GM19238 (cell line): ENCODE measurements at regions not wholly inside any gene's neighbourhood (a gene's known extent, or its start where the extent isn't known, plus 50 kb on each side); places are given as distances from the start of the nearest gene placed in this dataset.

ENCODE experiments used
- DNase-seq: peaks from one replicate; pipeline ENCODE4 v3.0.0; 2011; ENCODE audit warnings: low spot score; ENCODE audit not compliant: insufficient read length

- DNase-seq, result no peak
These were observed 532.4 kb upstream of the NBEA start for GRCh38 chr13:34409496-34410182.

- no peak for DNase-seq
These were observed 531.4 kb upstream of the NBEA start for GRCh38 chr13:34410678-34411077.

DNA sequence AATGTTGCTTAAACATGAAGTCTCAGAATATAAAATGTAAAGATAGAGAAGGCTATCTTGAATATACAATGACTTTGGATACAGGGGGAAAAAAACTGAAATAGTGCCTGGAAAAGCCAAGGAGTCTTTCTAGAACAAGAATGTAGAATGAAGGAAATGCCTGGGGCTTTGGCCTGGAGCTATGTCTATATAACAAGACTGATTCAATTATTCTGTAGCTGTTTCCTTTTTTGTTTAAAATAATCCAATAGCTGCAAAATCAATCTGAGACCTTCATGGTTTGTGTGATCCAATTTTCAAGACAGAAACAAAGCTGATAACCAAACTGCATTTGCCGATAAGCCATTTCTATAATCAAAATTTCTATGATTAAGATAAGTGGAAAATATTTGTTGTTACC lies 530.9 kb upstream of the NBEA start:
- no peak for DNase-seq

GRCh38 chr13:34411894-34412293 lies 530.2 kb upstream of the NBEA start:
- DNase-seq, result no peak

GRCh38 chr13:34412295-34412694 lies 529.8 kb upstream of the NBEA start:
- DNase-seq, result no peak

DNA sequence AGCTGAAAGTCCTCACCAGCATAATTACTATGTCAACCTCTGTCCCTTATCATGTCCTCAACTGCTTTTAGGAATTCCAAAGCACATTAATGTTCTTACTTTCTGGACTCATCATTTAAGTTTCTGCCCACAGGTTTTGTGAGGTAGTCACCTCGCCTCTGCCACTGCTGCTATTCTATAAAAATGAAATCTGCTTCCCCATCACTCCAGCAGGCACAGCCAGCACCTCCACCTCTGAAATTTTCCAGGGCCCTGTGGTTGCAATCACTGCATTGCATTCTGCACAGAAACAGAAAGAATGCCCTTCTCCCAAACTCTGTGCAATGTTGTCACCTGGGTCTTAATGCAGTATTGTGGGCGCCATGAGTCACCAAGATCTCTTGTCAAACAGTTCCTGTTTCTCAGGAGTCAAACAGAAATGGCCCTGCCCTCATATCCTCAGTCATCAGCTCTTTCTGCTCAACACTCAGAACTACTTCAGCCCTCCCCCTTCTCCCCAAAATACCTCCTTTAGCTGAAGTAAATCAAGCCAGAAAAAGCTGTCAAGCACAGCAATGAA lies 529.2 kb upstream of the NBEA start:
- no peak for DNase-seq

- no peak for DNase-seq
These were observed 528.4 kb upstream of the NBEA start for GRCh38 chr13:34413538-34414210.

- DNase-seq, result no peak
These were observed 527.5 kb upstream of the NBEA start for GRCh38 chr13:34414616-34415015.

GRCh38 chr13:34416971-34417380 lies 525.1 kb upstream of the NBEA start:
- DNase-seq, result no peak

GRCh38 chr13:34417896-34418295 lies 524.2 kb upstream of the NBEA start:
- DNase-seq, result no peak

GRCh38 chr13:34419025-34419424 lies 523.0 kb upstream of the NBEA start:
- DNase-seq, result no peak

GRCh38 chr13:34419755-34420154 lies 522.3 kb upstream of the NBEA start:
- DNase-seq, result no peak

DNA sequence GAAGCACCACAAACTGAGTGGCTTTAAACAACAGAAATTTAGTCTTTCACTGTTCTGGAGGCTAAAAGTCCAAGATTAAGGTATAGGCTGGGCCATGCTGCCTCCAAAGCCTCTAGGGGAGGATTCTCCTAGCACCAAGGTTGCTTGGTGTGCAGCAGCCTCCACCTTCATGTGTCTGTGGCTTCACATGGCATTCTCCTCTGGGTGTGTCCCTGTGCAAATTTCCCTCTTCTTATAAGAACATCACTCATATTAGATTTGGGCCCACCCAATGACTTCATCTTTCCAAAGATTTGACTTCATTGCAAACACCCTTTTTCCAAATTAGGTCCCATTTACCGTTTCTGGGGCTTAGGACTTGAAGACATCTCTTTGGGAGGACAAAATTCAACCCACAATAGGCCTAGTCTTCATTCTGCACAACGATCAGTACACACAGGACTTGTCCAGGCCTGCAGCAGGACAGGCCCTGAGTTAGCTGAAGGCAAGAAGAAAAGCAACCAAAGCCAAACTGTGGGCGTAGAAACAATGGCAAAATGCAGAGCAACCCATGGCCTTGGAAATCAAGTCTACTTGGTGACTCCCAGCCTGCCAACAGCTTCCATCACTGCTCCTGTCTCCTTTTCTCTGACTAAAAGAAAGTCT lies 521.2 kb upstream of the NBEA start:
- no peak for DNase-seq

GRCh38 chr13:34421347-34421719 lies 520.7 kb upstream of the NBEA start:
- DNase-seq, result no peak

DNA sequence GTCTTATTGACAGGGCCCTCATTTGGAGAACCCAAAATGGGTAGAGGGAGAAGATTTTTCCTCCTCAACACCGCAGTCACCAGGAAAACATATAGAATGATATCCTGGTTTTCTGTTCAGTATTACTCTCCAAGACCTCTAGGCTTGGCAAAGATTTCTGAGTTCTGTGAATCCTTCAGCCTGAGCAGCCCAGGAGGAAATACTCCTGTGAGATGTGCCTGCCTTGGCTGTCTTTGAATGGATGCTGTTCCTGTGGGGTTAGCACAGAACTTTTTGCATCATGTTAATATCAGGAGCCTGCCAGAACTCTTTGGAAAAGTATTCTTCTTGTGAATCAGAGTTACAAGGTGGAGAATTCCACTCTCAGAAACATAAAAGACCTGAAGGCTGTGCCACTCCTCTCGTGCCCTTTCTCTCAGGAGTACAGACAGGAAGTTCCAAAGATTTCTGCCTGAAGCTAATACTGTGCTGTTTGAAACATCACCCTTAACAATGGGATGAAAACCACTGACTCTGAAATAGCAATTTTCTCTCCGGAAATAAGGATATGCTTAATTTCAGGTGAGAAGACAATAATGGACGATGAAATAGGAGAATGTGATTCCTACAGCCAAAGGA lies 520.1 kb upstream of the NBEA start:
- no peak for DNase-seq

- DNase-seq, result no peak
These were observed 519.1 kb upstream of the NBEA start for GRCh38 chr13:34422956-34423355.

DNA sequence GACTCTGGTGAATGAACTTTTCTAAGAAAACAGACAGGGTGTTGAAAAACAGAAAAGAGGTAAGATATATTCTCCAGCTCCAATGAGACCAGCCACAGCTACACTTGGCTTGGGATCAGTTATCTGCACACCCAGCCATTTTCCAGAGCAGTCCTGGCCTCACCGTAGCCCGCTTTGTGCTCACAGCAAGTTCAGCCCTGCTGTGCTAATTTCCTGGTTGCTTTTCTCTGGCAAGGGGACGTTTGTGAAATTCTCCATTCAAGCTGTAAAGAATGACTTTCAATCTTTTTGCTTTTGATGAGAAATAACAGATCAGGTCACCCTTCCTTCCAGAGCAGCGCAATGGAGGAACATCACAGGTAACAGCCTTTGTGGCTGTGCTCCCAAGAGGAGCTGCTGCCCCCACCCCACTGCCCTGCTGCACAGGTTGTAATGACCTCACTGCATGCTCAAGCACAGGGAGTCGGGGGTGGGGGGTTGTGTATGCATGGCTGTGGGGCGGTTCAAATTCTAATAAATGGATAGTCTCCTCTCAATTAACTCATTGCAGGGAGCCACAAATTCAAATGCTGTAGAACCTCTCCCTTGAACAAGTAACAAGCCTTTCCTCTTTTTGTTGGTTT lies 516.6 kb upstream of the NBEA start:
- no peak for DNase-seq

GRCh38 chr13:34428911-34429310 lies 513.2 kb upstream of the NBEA start:
- DNase-seq, result no peak

- DNase-seq, result no peak
These were observed 511.8 kb upstream of the NBEA start for GRCh38 chr13:34430294-34430693.

GRCh38 chr13:34431827-34432581 lies 510.1 kb upstream of the NBEA start:
- DNase-seq, result no peak

- no peak for DNase-seq
These were observed 506.7 kb upstream of the NBEA start for GRCh38 chr13:34435338-34435737.
